ENCODE measurements at regions not wholly inside any gene's neighbourhood (a gene's known extent, or its start where the extent isn't known, plus 50 kb on each side); places are given as distances from the start of the nearest gene placed in this dataset.

- no peak overlapping the region for H2BK120ac ChIP-seq (replicated peaks; ENCODE audit: low read depth, low read length)
- no peak for FAIRE-seq
- H2BK15ac ChIP-seq (ENCODE audit: low read length): no peak overlapping the region
- no peak overlapping the region for H3K4me3 ChIP-seq (ENCODE audit: extremely low read depth in 1 of 4, insufficient read depth in 2 of 4, low read depth in 3 of 4, low read length in 4 of 4)
- no peak overlapping the region for H4K91ac ChIP-seq (replicated peaks; ENCODE audit: insufficient read length, low read length)
- H3K18ac ChIP-seq (ENCODE audit: extremely low read depth, low read length): no peak overlapping the region
- no peak overlapping the region for H2AFZ ChIP-seq (ENCODE audit: low read length)
- no peaks in the 10 kb centered on the region for H3K27me3 ChIP-seq (replicated peaks in 1 of 4; ENCODE audit: control insufficient read depth in 3 of 4, extremely low read depth in 1 of 4, insufficient read depth in 3 of 4, low read length in 3 of 4)
- no peak overlapping the region for H3K4ac ChIP-seq (replicated peaks; ENCODE audit: insufficient read length, low read depth, low read length)
- H4K8ac ChIP-seq (ENCODE audit: extremely low read depth, insufficient read depth, low read length): no peak overlapping the region
- H3K79me2 ChIP-seq (ENCODE audit: control insufficient read depth in 1 of 2, insufficient read depth in 2 of 2, low read length in 2 of 2): no peaks in the 10 kb centered on the region
- CTCF ChIA-PET (ENCODE audit: partially characterized antibody): interaction anchor here (1.6 to 1.9 kb wide), 2 partner anchors 13 to 35 kb away, joined by 3 to 5 read pairs; no protein-coding TSS in a partner anchor
- WGBS, 2 experiments (ENCODE audit: extremely low coverage in 1 of 2, insufficient coverage in 1 of 2, insufficient read length in 1 of 2, insufficient replicate concordance in 2 of 2, low coverage in 1 of 2, low lambda C conversion rate in 2 of 2, missing lambda C conversion rate in 1 of 2): 84% methylated on average over 3 of the region's 3 CpGs; no CpG with 5 or more reads in 1 of the 2 experiments
- POLR2A ChIA-PET (ENCODE audit: partially characterized antibody): no interaction called here
- H3K4me1 ChIP-seq (replicated peaks in 1 of 4; ENCODE audit: control insufficient read depth in 3 of 4, insufficient read depth in 4 of 4, low read length in 3 of 4): no peaks in the 10 kb centered on the region
- no peak overlapping the region for H2BK5ac ChIP-seq (ENCODE audit: low read depth, low read length)
- no peak overlapping the region for H3K56ac ChIP-seq (replicated peaks; ENCODE audit: insufficient read length, low read depth, low read length)
- H2BK20ac ChIP-seq (ENCODE audit: low read length): no peak overlapping the region
- H3K79me1 ChIP-seq (ENCODE audit: low read depth, low read length): no peaks in the 10 kb centered on the region
- H3K27ac ChIP-seq (ENCODE audit: low read depth, low read length): no peak overlapping the region
- H2AK5ac ChIP-seq (ENCODE audit: low read depth, low read length): no peak overlapping the region
- no peaks in the 10 kb centered on the region; the same call in 1 of the 2 replicates for H3K23me2 ChIP-seq (ENCODE audit: low read depth, low read length)
- no peak for DNase-seq (ENCODE audit: low read depth in 1 of 2, low spot score in 2 of 2)
- H4K20me1 ChIP-seq (replicated peaks in 1 of 2; ENCODE audit: control insufficient read depth in 1 of 2, insufficient read depth in 2 of 2, low read length in 2 of 2): no peaks in the 10 kb centered on the region
- H3K36me3 ChIP-seq (ENCODE audit: control insufficient read depth in 2 of 4, insufficient read depth in 4 of 4, low read length in 3 of 4): no peaks in the 10 kb centered on the region
- no peak overlapping the region for H3K14ac ChIP-seq (ENCODE audit: insufficient read length)
- no peak overlapping the region for H2BK12ac ChIP-seq (ENCODE audit: low read depth, low read length)
- no peak overlapping the region for H3K23ac ChIP-seq (ENCODE audit: insufficient read length)
- H3K4me2 ChIP-seq (ENCODE audit: insufficient read depth in 1 of 2, low read depth in 2 of 2, low read length in 2 of 2): no peak overlapping the region
- H3K9ac ChIP-seq (replicated peaks in 1 of 4; ENCODE audit: extremely low read depth in 1 of 4, low read depth in 3 of 4, low read length in 3 of 4): no peak overlapping the region
- TF ChIP-seq MAFK (IDR thresholded peaks at IDR 0.05; ENCODE audit: low read depth, low read length): no peak
- no peaks in the 10 kb centered on the region for H3K9me3 ChIP-seq (ENCODE audit: insufficient read depth in 2 of 2, low read depth in 1 of 2, low read length in 1 of 2)
- no peak overlapping the region for H4K5ac ChIP-seq (ENCODE audit: insufficient read length, low read depth, low read length)
Observed at GRCh38 chr1:184187097-184187496, 135.6 kb downstream of the TSEN15 start.
